HUDEP-2 (cell line): ENCODE measurements at regions not wholly inside any gene's neighbourhood (a gene's known extent, or its start where the extent isn't known, plus 50 kb on each side); places are given as distances from the start of the nearest gene placed in this dataset.
A peak's percentile ranks its signal among the peaks of the same experiment; 100 is the strongest.
"Not testable (repeated sequence)": the region's sequence is repeated elsewhere in the genome, so short reads cannot be mapped to it uniquely, and the experiment has no call there.

ENCODE experiments used
- DNase-seq, 76 experiments: peaks; one replicate each; lab custom pipeline; 2025; ENCODE audit not compliant: unreplicated experiment in 76 of 76; lab: John Stamatoyannopoulos, UW

GRCh38 chr14:53252141-53252540 lies 99.0 kb upstream of the DDHD1 start:
- no peak for DNase-seq

GRCh38 chr14:53249059-53249458 lies 95.9 kb upstream of the DDHD1 start:
- no peak for DNase-seq

GRCh38 chr14:53247596-53248370 lies 94.7 kb upstream of the DDHD1 start:
- no peak for DNase-seq

- not testable (repeated sequence) for DNase-seq
Observed at GRCh38 chr14:53242898-53243297, 89.8 kb upstream of the DDHD1 start.

GRCh38 chr14:53237488-53237887 lies 84.4 kb upstream of the DDHD1 start:
- no peak for DNase-seq

GRCh38 chr14:53236708-53237107 lies 83.6 kb upstream of the DDHD1 start:
- no peak for DNase-seq

GRCh38 chr14:53231171-53231570 lies 78.0 kb upstream of the DDHD1 start:
- peak in 1 of 76 experiments; percentile 4 for DNase-seq

- DNase-seq: no peak
Observed at GRCh38 chr14:53228966-53229365, 75.8 kb upstream of the DDHD1 start.

GRCh38 chr14:53227154-53227718 lies 74.1 kb upstream of the DDHD1 start:
- no peak for DNase-seq

GRCh38 chr14:53226553-53226952 lies 73.4 kb upstream of the DDHD1 start:
- no peak for DNase-seq

GRCh38 chr14:53220914-53221313 lies 67.8 kb upstream of the DDHD1 start:
- no peak for DNase-seq

- DNase-seq: no peak
Observed at GRCh38 chr14:53218161-53218560, 65.0 kb upstream of the DDHD1 start.

GRCh38 chr14:53217316-53217994 lies 64.3 kb upstream of the DDHD1 start:
- DNase-seq: peak in 71 of 76 experiments; percentile 7 to 82 (median 55)

GRCh38 chr14:53216955-53217315 lies 63.8 kb upstream of the DDHD1 start:
- not testable (repeated sequence) for DNase-seq

GRCh38 chr14:53216478-53216877 lies 63.4 kb upstream of the DDHD1 start:
- not testable (repeated sequence) for DNase-seq

GRCh38 chr14:53215101-53215500 lies 62.0 kb upstream of the DDHD1 start:
- no peak for DNase-seq

GRCh38 chr14:53214384-53214783 lies 61.3 kb upstream of the DDHD1 start:
- no peak for DNase-seq

GRCh38 chr14:53213761-53214160 lies 60.6 kb upstream of the DDHD1 start:
- DNase-seq: no peak

GRCh38 chr14:53209370-53209769 lies 56.2 kb upstream of the DDHD1 start:
- no peak for DNase-seq
